ENCODE measurements at regions not wholly inside any gene's neighbourhood (a gene's known extent, or its start where the extent isn't known, plus 50 kb on each side); places are given as distances from the start of the nearest gene placed in this dataset.
"Not testable (repeated sequence)": the region's sequence is repeated elsewhere in the genome, so short reads cannot be mapped to it uniquely, and the experiment has no call there.

GRCh38 chr2:121148481-121148880, 136.5 kb downstream of the TFCP2L1 start:
- no peak for DNase-seq

GRCh38 chr2:121149384-121149783, 135.6 kb downstream of the TFCP2L1 start:
- no peak for DNase-seq

DNA sequence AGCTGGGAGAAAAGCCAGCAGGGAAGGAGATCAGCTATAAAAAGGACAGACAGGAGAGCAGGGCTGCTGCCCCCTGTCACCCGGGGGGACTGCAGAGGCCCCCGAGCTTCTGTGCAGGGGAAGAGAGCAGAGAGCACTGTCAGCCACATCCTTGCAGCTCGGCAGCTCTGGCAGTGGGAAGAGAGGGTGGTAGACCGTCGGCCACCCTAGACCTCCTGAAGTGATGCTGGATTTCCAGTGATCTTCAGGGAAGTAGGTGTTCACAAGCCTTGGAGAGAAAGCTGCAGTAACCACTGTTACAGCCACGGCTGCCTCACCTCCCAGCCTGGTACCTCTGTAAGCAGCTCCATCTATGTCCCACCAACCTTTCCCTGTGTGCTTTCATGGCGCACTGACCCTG, 134.9 kb downstream of the TFCP2L1 start:
- no peak for DNase-seq

DNA sequence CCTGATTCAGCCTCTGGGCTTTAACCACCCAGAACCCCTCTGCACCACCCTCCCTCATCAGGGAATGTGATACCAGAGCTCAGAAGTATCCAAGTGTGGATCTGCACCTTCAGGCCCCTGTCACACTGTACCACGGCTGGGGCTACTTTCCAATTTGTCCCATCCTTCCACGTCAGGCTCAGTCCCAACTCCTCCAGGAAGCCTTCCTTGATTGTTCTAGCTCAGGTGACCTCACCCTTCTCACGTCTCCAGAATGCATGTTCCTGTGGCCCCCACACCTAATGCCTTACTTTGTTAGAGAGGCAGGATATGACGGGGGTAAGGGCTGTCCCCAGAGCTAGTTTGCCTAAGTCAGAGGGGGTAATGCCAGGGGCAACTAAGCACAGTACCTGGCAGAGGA, 134.3 kb downstream of the TFCP2L1 start:
- no peak for DNase-seq

DNA sequence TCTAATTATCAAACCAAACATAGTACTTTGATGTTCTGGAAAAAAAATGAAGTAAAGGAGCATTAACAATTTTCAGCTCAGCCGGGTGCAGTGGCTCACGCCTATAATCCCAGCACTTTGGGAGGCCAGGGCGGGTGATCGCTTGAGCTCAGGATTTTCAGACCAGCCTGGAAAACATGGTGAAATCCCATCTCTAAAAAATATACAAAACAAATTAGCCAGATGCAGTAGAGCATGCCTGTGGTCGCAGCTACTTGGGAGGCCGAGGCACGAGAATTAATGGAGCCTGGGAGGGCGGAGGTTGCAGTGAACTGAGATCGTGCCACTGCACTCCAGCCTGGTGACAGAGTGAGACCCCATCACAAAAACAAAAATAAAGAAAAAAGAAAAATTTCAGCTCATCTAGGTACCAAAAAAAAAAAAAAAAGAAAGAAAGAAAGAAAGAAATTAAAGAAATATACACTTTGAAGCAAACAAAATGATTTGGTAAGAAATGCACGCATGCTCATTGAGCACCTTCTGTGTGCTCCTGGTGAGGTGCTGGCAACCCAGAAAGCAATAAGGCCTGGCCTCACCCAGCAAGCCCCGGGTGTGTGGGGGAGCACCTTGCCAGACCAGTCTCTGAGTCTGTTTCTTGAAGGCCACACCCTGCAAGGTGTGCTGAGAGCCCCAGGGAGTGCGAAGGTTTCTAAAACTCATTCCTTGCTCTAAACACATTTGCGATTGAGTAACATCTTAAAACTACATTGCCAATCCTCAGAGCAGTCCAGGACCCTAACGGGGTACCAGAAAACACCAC, 133.5 kb downstream of the TFCP2L1 start:
- DNase-seq, result no peak

GRCh38 chr2:121152861-121153260, 132.1 kb downstream of the TFCP2L1 start:
- no peak for DNase-seq

DNA sequence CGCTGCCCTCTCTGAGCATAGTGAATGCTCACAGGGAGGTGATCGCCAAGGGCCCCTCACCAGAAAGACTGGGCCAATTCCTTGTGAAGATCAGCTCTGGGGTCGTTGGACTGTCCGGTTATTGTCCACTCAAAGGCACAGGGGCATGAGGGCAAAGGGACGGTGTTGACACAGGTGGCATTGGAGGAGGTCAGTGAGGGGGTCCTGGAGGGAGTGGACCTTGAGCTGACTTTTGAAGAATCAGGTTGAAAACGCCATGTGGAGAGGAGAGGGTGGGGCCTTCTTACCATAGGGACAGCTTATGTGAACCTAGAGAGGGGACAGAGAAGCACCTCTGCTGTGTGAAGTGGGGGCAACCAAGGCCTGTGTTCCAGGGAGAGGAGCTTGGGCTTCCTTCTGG, 131.5 kb downstream of the TFCP2L1 start:
- no peak for DNase-seq

DNA sequence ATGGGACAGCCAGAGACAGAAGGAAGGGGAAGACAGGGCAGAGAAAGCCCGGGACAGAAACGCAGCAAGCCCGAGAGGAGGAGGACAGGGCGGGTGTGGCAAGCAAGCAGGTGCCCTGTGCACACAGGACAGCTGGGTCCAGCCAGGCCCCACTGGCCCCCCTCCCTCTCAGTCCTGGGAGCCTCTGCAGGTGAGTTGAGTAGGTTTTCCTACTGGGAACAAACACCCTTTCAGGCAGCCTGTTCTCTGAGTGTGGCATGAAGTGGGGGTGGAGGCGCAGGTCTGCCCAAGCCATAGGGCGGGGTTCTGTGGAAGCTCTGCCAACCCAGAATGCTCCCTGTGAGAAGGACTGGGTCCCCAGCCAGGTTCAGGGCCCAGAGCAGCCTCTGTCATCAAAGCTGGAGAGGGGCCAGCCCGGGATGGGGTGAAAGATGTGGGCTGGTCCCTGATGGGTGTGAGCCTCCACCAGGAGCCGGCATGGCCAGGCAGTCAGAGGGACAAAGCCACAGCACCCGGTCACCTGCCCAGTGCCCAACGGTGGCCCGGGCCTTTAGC, 129.4 kb downstream of the TFCP2L1 start:
- no peak for DNase-seq

DNA sequence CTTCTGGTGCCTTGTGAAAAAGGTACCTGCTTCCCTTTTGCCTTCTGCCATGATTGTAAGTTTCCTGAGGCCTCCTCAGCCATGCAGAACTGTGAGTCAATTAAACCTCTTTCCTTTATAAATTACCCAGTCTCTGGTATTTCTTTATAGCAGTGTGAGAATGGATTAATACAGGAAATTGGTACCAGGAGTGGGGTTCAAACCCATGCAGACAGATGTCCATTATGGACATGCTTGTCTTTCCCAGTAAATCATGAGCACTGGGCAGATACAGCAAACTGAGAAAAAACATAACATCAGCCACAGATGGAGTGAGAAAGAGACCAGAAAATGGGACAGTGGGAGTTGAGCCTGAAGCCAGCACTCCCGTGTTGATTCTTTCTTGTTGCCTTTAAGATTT, 127.5 kb downstream of the TFCP2L1 start:
- not testable (repeated sequence) for DNase-seq

GRCh38 chr2:121159291-121160071, 125.5 kb downstream of the TFCP2L1 start:
- DNase-seq, result no peak

GRCh38 chr2:121160366-121160765, 124.6 kb downstream of the TFCP2L1 start:
- DNase-seq, result no peak

- DNase-seq, result no peak
Measured at GRCh38 chr2:121161272-121161671, 123.7 kb downstream of the TFCP2L1 start.

- no peak for DNase-seq
Measured at GRCh38 chr2:121162893-121163292, 122.1 kb downstream of the TFCP2L1 start.

- no peak for DNase-seq
Measured at GRCh38 chr2:121164042-121164441, 121.0 kb downstream of the TFCP2L1 start.

DNA sequence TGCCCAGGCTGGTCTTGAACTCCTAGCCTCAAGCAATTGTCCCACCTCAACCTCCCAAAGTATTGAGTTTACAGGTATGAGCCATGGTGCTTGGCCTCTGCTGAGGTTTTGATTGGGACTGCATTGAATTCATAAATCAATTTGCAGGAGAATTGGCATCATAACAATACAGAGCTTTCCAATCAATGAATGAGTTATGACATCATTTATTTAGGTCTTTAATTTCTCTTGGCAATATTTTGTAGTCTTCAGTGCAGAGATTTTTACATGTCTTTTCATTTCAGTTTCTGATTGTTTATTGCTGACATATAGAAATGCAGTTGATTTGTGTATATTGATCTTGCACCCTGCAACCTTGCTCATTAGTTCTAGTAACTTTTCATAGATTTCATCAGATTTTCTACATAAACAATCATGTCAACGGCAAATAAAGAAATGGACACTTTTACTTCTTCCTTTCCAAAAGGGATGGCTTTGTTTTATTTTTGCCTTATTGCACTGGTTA, 119.9 kb downstream of the TFCP2L1 start:
- DNase-seq, result no peak
